ENCODE measurements at regions not wholly inside any gene's neighbourhood (a gene's known extent, or its start where the extent isn't known, plus 50 kb on each side); places are given as distances from the start of the nearest gene placed in this dataset.

DNA sequence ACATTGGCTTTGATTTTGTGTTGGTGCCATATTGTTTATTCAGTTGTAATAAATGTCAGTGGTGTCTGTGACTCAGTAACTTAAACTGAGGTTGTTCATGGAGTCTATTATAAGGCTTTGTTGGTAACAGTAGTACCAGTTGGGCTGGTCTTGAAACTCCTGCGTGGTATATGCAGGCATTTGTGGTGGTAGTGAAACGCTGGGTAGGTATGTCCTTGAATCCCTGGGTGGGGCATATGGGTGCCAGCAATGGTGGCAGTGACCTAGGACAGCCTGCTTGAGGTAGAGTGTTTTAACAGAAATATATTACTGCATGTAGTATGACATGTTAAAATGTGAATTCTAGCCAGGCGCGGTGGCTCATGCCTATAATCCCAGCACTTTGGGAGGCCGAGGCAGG, 1058.5 kb upstream of the SEMA6A start:
- Histone ChIP-seq H2AFZ (ENCODE audit: low read depth, low read length) (no peak overlapping the region), H3K79me2 (ENCODE audit: control insufficient read depth, insufficient read depth, low read length) (no peaks in the 10 kb centered on the region), H3K9me3 (replicated peaks; ENCODE audit: control insufficient read depth, insufficient read depth, low read length) (no peaks in the 10 kb centered on the region), H3K4me2 (ENCODE audit: insufficient read depth, low read length) (no peak overlapping the region), H3K27me3 (ENCODE audit: control insufficient read depth in 2 of 2, insufficient read depth in 2 of 2, low read length in 2 of 2) (no peaks in the 10 kb centered on the region), H3K9ac (replicated peaks; ENCODE audit: extremely low read depth, insufficient read depth, low read length) (no peak overlapping the region), H3K27ac (ENCODE audit: insufficient read depth, low read depth, low read length) (no peak overlapping the region), H3K4me3 (replicated peaks in 1 of 3; ENCODE audit: insufficient read depth in 1 of 3, low read depth in 1 of 3, low read length in 3 of 3) (no peak overlapping the region), H4K20me1 (replicated peaks; ENCODE audit: control insufficient read depth, extremely low read depth, insufficient read depth, low read length) (no peaks in the 10 kb centered on the region), H3K9me1 (replicated peaks; ENCODE audit: control insufficient read depth, extremely low read depth, insufficient read depth, low read length) (no peaks in the 10 kb centered on the region), H3K36me3 (ENCODE audit: control insufficient read depth in 2 of 2, extremely low read depth in 1 of 2, insufficient read depth in 2 of 2, low read length in 2 of 2) (no peaks in the 10 kb centered on the region), H3K4me1 (ENCODE audit: control insufficient read depth, extremely low read depth, insufficient read depth, low read length) (no peaks in the 10 kb centered on the region)
- POLR2A ChIA-PET, result no interaction called here
- no peak for TF ChIP-seq FOS (IDR thresholded peaks at IDR 0.05; ENCODE audit: borderline replicate concordance, insufficient read depth, low read length)
- CTCF ChIA-PET, result no interaction called here
- FAIRE-seq, result no peak
- no TSS peak for BruUV-seq (replicated peaks)
- intact Hi-C loops (cut with micrococcal nuclease), result no loop called here
- DNase-seq (ENCODE audit: low read depth, low spot score), result no peak
- dilution Hi-C loops (cut with MboI; ENCODE audit: extremely low pct_ligation_motif_present, low sequenced_read_pairs), result no loop called here

DNA sequence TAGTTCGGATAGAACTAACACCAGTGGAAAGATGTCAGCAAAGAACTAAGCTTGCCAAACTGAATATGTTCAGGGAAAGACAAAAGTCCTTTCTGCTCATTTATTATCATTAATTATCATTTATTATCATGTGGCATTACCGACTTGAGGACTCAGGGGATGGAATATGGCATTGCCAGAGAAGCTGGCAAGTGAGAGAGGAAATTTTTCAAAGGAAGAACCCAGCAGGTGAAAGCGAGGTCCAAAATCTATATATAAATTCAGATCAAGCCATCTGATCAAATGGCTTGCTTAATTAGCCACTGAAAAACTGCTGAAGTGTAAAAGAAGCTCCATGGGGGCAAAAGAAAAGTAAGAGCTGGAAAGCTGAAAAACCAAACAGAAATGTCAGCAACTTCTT, 1049.6 kb upstream of the SEMA6A start:
- Histone ChIP-seq H4K20me1 (replicated peaks; ENCODE audit: control insufficient read depth, extremely low read depth, insufficient read depth, low read length) (no peaks in the 10 kb centered on the region), H3K4me2 (ENCODE audit: insufficient read depth, low read length) (no peak overlapping the region), H3K4me1 (ENCODE audit: control insufficient read depth, extremely low read depth, insufficient read depth, low read length) (no peaks in the 10 kb centered on the region), H3K27me3 (ENCODE audit: control insufficient read depth in 2 of 2, insufficient read depth in 2 of 2, low read length in 2 of 2) (no peaks in the 10 kb centered on the region), H3K9me1 (replicated peaks; ENCODE audit: control insufficient read depth, extremely low read depth, insufficient read depth, low read length) (no peaks in the 10 kb centered on the region), H3K9ac (replicated peaks; ENCODE audit: extremely low read depth, insufficient read depth, low read length) (no peak overlapping the region), H3K9me3 (replicated peaks; ENCODE audit: control insufficient read depth, insufficient read depth, low read length) (no peaks in the 10 kb centered on the region), H3K79me2 (ENCODE audit: control insufficient read depth, insufficient read depth, low read length) (no peaks in the 10 kb centered on the region), H2AFZ (ENCODE audit: low read depth, low read length) (no peak overlapping the region), H3K36me3 (ENCODE audit: control insufficient read depth in 2 of 2, extremely low read depth in 1 of 2, insufficient read depth in 2 of 2, low read length in 2 of 2) (no peaks in the 10 kb centered on the region), H3K27ac (ENCODE audit: insufficient read depth, low read depth, low read length) (no peak overlapping the region), H3K4me3 (replicated peaks in 1 of 3; ENCODE audit: insufficient read depth in 1 of 3, low read depth in 1 of 3, low read length in 3 of 3) (no peak overlapping the region)
- POLR2A ChIA-PET, result no interaction called here
- TF ChIP-seq EZH2 (IDR thresholded peaks at IDR 0.05; ENCODE audit: borderline replicate concordance, low read depth, low read length, severe bottlenecking) (no peak), JUN (IDR thresholded peaks at IDR 0.05; ENCODE audit: borderline replicate concordance, insufficient read depth, insufficient read length, low read depth) (no peak), GATA2 (IDR thresholded peaks at IDR 0.05; ENCODE audit: insufficient read depth, insufficient read length, low read depth, low read length) (no peak), MYC (IDR thresholded peaks at IDR 0.05; ENCODE audit: low read depth, low read length) (no peak), FOS (IDR thresholded peaks at IDR 0.05; ENCODE audit: borderline replicate concordance, insufficient read depth, low read length) (no peak), POLR2AphosphoS5 (IDR thresholded peaks at IDR 0.05; ENCODE audit: insufficient read depth, low read depth, low read length) (no peak), POLR2A (IDR thresholded peaks at IDR 0.05; ENCODE audit: low read depth, low read length) (no peak)
- TF ChIP-seq, protein P1, sequence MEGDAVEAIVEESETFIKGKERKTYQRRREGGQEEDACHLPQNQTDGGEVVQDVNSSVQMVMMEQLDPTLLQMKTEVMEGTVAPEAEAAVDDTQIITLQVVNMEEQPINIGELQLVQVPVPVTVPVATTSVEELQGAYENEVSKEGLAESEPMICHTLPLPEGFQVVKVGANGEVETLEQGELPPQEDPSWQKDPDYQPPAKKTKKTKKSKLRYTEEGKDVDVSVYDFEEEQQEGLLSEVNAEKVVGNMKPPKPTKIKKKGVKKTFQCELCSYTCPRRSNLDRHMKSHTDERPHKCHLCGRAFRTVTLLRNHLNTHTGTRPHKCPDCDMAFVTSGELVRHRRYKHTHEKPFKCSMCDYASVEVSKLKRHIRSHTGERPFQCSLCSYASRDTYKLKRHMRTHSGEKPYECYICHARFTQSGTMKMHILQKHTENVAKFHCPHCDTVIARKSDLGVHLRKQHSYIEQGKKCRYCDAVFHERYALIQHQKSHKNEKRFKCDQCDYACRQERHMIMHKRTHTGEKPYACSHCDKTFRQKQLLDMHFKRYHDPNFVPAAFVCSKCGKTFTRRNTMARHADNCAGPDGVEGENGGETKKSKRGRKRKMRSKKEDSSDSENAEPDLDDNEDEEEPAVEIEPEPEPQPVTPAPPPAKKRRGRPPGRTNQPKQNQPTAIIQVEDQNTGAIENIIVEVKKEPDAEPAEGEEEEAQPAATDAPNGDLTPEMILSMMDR (IDR thresholded peaks at IDR 0.05; ENCODE audit: extremely low read depth in 1 of 2, insufficient read depth in 1 of 2, low read depth in 1 of 2, low read length in 2 of 2), result no peak
- TF ChIP-seq, protein P2, sequence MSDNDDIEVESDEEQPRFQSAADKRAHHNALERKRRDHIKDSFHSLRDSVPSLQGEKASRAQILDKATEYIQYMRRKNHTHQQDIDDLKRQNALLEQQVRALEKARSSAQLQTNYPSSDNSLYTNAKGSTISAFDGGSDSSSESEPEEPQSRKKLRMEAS (IDR thresholded peaks at IDR 0.05; ENCODE audit: insufficient read depth, insufficient read length), result no peak
- dilution Hi-C loops (cut with MboI; ENCODE audit: extremely low pct_ligation_motif_present, low sequenced_read_pairs), result no loop called here
- DNase-seq (ENCODE audit: low read depth, low spot score), result no peak
- no TSS peak for BruUV-seq (replicated peaks)
- CTCF ChIA-PET, result no interaction called here
- intact Hi-C loops (cut with micrococcal nuclease), result no loop called here
- FAIRE-seq, result no peak
